Ishikawa (cell line): ENCODE measurements at regions not wholly inside any gene's neighbourhood (a gene's known extent, or its start where the extent isn't known, plus 50 kb on each side); places are given as distances from the start of the nearest gene placed in this dataset.

Source experiments
- CEBPB ChIP-seq: IDR thresholded peaks from 2 replicates; pipeline ENCODE4 v1.6.1; 2012
- EGR1 ChIP-seq: IDR thresholded peaks from 2 replicates; pipeline ENCODE4 v1.6.1; 2012
- EP300 ChIP-seq: IDR thresholded peaks from 2 replicates; pipeline ENCODE4 v1.6.1; 2012; ENCODE audit warnings: borderline replicate concordance
- FOXM1 ChIP-seq: IDR thresholded peaks from 2 replicates; pipeline ENCODE4 v1.6.1; 2012; ENCODE audit warnings: low read depth, borderline replicate concordance
- MAX ChIP-seq: IDR thresholded peaks from 2 replicates; pipeline ENCODE4 v1.6.1; 2012
- NFIC ChIP-seq: IDR thresholded peaks from 2 replicates; pipeline ENCODE4 v1.6.1; 2012
- RAD21 ChIP-seq: IDR thresholded peaks from 2 replicates; pipeline ENCODE4 v1.6.1; 2012; ENCODE audit warnings: low read depth
- REST ChIP-seq: IDR thresholded peaks from 2 replicates; pipeline ENCODE4 v1.6.1; 2012; ENCODE audit warnings: low read depth, mild to moderate bottlenecking
- TAF1 ChIP-seq: IDR thresholded peaks from 2 replicates; pipeline ENCODE4 v1.6.1; 2012; ENCODE audit warnings: low read depth, mild to moderate bottlenecking
- TCF12 ChIP-seq: IDR thresholded peaks from 2 replicates; pipeline ENCODE4 v1.6.1; 2012; ENCODE audit warnings: low read depth
- TEAD4 ChIP-seq: IDR thresholded peaks from 2 replicates; pipeline ENCODE4 v1.6.1; 2012
- YY1 ChIP-seq: IDR thresholded peaks from 2 replicates; pipeline ENCODE4 v1.6.1; 2012; ENCODE audit warnings: low read depth
- ZBTB7A ChIP-seq: IDR thresholded peaks from 2 replicates; pipeline ENCODE4 v1.6.1; 2012; ENCODE audit warnings: low read depth

- TF ChIP-seq EGR1 (no peak), YY1 (no peak), TCF12 (no peak), REST (no peak), RAD21 (no peak), ZBTB7A (no peak), EP300 (no peak), TAF1 (no peak), MAX (no peak), TEAD4 (no peak), NFIC (no peak), FOXM1 (no peak), CEBPB (no peak)
Observed at GRCh38 chr4:18813055-18813454, 791.5 kb upstream of the LCORL start.
